Adrenal gland (tissue), 9 donors: ENCODE measurements at regions not wholly inside any gene's neighbourhood (a gene's known extent, or its start where the extent isn't known, plus 50 kb on each side); places are given as distances from the start of the nearest gene placed in this dataset.

Experiments used
- DNase-seq, 7 donors: peaks; one replicate each; pipeline ENCODE4 v3.0.0-alpha.2; 2019 to 2020
- H3K27ac ChIP-seq, 5 donors: fragments of 200-600 bp; sonication (generic) in 4 of 5; 1 replicate in 3 of 5; 2 replicates in 2 of 5; pipeline versions ENCODE4 v1.5.1 to v1.8.0; 2016 to 2020; ENCODE audit warnings: mild to moderate bottlenecking in 1 of 5
- H3K27me3 ChIP-seq: fragments of 200-600 bp; 2 replicates; pipeline ENCODE4 v1.8.0; 2021
- H3K36me3 ChIP-seq, 2 donors: fragments of 200-600 bp; replicated peaks in 1 of 2; 1 replicate in 1 of 2; 2 replicates in 1 of 2; pipeline versions ENCODE4 v1.5.1 to v1.8.0; 2018 to 2022
- H3K4me1 ChIP-seq, 2 donors: fragments of 200-600 bp; replicated peaks in 1 of 2; 1 replicate in 1 of 2; 2 replicates in 1 of 2; pipeline versions ENCODE4 v1.5.1 to v1.8.0; 2018 to 2021
- H3K4me3 ChIP-seq, 4 donors: fragments of 200-600 bp; sonication (generic) in 3 of 4; one replicate each; pipeline ENCODE4 v1.5.1; 2016 to 2018
- H3K9me3 ChIP-seq, 3 donors: fragments of 200-600 bp; sonication (generic) in 1 of 3; replicated peaks in 1 of 3; 1 replicate in 2 of 3; 2 replicates in 1 of 3; pipeline versions ENCODE4 v1.5.1 to v1.8.0; 2016 to 2021
- POLR2A ChIP-seq, 2 donors: fragments of 450-650 bp; IDR thresholded peaks; one replicate each; pipeline ENCODE4 v1.6.1; 2017; ENCODE audit warnings: antibody characterized with exemption in 2 of 2, mild to moderate bottlenecking in 2 of 2, moderate library complexity in 1 of 2
- WGBS, 4 donors: extraction: QIAGEN DNeasy Blood & Tissue Kit in 2 of 4; methylation state at CpG; one replicate each; pipeline versions ENCODE4 v1.1.5 to v1.1.7; 2013 to 2017; 5-methylcytosine and 5-hydroxymethylcytosine counted together
- intact Hi-C, 2 donors: fragments of 100-400 bp; cut with DNase I; formaldehyde crosslinking; loops; one replicate each; pipeline versions ENCODE4 v1.14.1 to v1.15.0; 2022 to 2023
- TF ChIP-seq, protein P1 (sequence below), 6 experiments: fragments of 450-650 bp in 4 of 6; fragments of 200-600 bp in 2 of 6; sonication (generic) in 1 of 6; IDR thresholded peaks; 1 replicate in 5 of 6; 2 replicates in 1 of 6; pipeline versions ENCODE4 v1.5.1 to v1.8.0; 2016 to 2021; ENCODE audit warnings: antibody characterized with exemption in 6 of 6, mild to moderate bottlenecking in 2 of 6, moderate library complexity in 1 of 6
- donor health status: healthy with polysubstance abuse.
- donor health status: Bipolar disorder and iron deficiency.
- donor health status: DM: yes; HTN: yes; CAD: no.
- donor health status: DM: no; HTN: no; CAD: no.
- donor health status: DM: no; HTN: no; CAD: no.

DNA sequence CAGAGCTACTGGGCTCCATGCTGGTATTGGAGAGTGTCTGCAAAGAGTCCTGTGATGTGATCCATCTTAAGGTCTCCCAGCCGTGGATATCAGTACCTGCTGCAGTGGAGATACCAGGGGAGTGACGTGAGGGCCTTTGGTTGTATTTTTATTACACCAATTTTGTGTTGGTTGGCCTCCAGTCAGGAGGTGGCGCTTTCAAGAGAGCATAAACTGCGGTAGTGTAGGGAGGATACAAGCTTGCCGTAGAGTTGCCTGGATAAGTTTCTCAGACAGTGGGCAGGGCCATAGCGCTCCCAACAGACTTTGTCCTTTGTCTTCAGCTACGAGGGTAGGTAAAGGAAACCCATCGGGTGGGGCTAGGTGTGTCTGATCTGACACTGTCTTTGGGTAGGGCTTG lies 113.0 kb upstream of the CEP162 start:
- Histone ChIP-seq H3K27ac (no peak overlapping the region), H3K36me3 (no peaks in the 10 kb centered on the region), H3K27me3 (no peaks in the 10 kb centered on the region), H3K4me1 (no peaks in the 10 kb centered on the region), H3K9me3 (no peaks in the 10 kb centered on the region), H3K4me3 (no peak overlapping the region)
- intact Hi-C loops = no loop called here
- no peak for TF ChIP-seq POLR2A (IDR thresholded peaks at IDR 0.05)
- TF ChIP-seq, protein P1, sequence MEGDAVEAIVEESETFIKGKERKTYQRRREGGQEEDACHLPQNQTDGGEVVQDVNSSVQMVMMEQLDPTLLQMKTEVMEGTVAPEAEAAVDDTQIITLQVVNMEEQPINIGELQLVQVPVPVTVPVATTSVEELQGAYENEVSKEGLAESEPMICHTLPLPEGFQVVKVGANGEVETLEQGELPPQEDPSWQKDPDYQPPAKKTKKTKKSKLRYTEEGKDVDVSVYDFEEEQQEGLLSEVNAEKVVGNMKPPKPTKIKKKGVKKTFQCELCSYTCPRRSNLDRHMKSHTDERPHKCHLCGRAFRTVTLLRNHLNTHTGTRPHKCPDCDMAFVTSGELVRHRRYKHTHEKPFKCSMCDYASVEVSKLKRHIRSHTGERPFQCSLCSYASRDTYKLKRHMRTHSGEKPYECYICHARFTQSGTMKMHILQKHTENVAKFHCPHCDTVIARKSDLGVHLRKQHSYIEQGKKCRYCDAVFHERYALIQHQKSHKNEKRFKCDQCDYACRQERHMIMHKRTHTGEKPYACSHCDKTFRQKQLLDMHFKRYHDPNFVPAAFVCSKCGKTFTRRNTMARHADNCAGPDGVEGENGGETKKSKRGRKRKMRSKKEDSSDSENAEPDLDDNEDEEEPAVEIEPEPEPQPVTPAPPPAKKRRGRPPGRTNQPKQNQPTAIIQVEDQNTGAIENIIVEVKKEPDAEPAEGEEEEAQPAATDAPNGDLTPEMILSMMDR (IDR thresholded peaks at IDR 0.05) = no peak
- 76 to 80% (median 78%) methylated on average over 8 of the region's 8 CpGs for WGBS, 4 donors
- no peak for DNase-seq

DNA sequence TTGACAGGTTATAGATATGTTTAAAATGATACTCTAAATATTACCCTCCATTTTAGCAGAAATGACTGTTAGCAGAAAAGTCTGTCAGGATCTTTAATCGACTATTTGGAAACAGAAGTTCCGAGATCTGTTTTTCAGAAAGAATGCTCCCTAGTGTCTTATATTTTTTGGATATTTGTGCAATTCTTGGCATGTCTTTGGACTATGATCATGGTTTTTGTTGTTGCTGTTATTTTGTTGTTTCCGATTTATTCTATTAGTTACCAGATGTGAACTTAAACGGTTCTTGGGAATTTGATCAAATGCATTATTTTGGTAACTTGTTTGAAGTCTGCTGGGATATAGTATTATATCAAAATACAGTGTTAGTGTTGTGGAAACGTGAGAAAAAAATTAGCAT lies 106.4 kb upstream of the CEP162 start:
- no peak for DNase-seq
- Histone ChIP-seq H3K9me3 (no peaks in the 10 kb centered on the region), H3K4me1 (no peaks in the 10 kb centered on the region), H3K4me3 (no peak overlapping the region), H3K36me3 (no peaks in the 10 kb centered on the region), H3K27me3 (no peaks in the 10 kb centered on the region), H3K27ac (no peak overlapping the region)
- WGBS, 4 donors = 44 to 66% (median 57%) methylated on average over 5 of the region's 5 CpGs
- intact Hi-C loops = no loop called here
- TF ChIP-seq, protein P1 (IDR thresholded peaks at IDR 0.05) = no peak
- TF ChIP-seq POLR2A (IDR thresholded peaks at IDR 0.05) = no peak

DNA sequence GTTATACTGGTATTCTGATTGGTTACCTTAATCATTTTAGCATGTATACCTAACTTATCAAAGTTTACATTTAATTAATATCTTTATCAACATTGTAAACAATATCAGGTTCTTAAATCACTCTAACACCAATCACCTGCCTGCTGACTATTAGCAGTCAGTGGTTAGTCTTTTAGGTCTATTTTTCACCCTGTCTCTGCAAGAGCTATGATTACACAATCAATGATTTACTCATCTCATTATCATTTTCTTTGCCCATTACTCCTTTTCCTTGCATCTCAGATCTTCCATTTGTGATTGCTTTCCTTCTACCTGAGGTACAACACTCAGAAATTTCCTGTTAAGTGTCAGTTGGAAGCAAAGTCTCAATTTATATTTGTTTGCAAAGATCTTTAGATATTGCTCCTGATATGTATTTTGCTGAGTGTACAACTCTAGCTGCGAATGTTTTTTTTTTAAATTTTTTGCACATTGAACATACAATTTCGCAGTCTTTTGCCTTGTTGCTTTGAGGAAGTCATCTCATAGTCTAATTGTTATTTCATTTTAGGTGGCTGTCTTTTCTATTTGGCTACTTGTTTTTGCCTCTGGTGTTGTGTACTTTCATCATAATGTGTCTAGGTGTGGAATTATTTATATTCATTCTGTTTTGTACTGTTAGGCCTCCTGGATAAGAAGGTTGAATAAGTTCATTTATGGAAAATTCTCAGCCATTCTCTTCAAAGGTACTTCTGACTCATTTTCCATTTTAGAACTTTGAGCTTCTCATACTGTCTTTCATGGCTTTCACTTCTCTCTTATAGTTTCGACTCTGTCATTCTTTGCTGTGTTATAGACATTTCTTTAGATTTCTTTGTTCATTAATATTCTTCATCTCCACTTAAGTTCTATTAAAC lies 104.9 kb upstream of the CEP162 start:
- no peak overlapping the region for H3K27ac ChIP-seq
- no peaks in the 10 kb centered on the region for H3K27me3 ChIP-seq
- DNase-seq = no peak
- TF ChIP-seq, protein P1 (IDR thresholded peaks at IDR 0.05) = no peak
- TF ChIP-seq POLR2A (IDR thresholded peaks at IDR 0.05) = no peak
- WGBS, 4 donors = 61 to 79% (median 77%) methylated on average over 3 of the region's 3 CpGs
- no peak overlapping the region for H3K4me3 ChIP-seq
- no peaks in the 10 kb centered on the region for H3K36me3 ChIP-seq
- intact Hi-C loops = no loop called here
- H3K9me3 ChIP-seq = no peaks in the 10 kb centered on the region
- no peaks in the 10 kb centered on the region for H3K4me1 ChIP-seq

DNA sequence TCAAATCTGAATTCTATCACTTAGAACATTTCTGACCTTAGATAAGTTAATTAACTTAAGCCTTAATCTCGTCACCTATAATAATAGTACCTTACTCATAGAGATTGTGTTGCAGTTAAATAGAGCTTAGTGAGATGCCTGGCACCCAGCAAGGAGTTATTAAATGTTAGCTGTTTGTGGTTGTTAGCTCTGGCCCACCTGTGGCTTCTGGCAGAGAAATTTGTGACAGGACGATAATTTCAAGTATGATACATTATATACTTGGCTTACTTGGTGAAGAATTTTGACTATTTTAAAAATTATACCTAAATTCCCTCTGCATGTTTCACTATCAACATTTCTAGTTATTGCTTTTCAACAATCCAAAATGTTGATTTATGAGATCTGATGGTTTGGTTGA lies 102.9 kb upstream of the CEP162 start:
- WGBS, 4 donors = 62 to 66% (median 65%) methylated on average over 2 of the region's 2 CpGs
- H3K4me3 ChIP-seq = no peak overlapping the region
- no peaks in the 10 kb centered on the region for H3K27me3 ChIP-seq
- no peak for TF ChIP-seq POLR2A (IDR thresholded peaks at IDR 0.05)
- TF ChIP-seq, protein P1 (IDR thresholded peaks at IDR 0.05) = no peak
- DNase-seq = no peak
- intact Hi-C loops = no loop called here
- H3K4me1 ChIP-seq = no peaks in the 10 kb centered on the region
- H3K27ac ChIP-seq = no peak overlapping the region
- no peaks in the 10 kb centered on the region for H3K36me3 ChIP-seq
- no peaks in the 10 kb centered on the region for H3K9me3 ChIP-seq
